Astrocyte of the cerebellum (primary cell): ENCODE measurements at regions not wholly inside any gene's neighbourhood (a gene's known extent, or its start where the extent isn't known, plus 50 kb on each side); places are given as distances from the start of the nearest gene placed in this dataset.

Experiments
- DNase-seq: peaks from one replicate; pipeline ENCODE4 v3.0.0-alpha.2; 2011; ENCODE audit warnings: low read depth
- H3K4me3 ChIP-seq: 2 replicates; pipeline ENCODE4 v1.5.1; 2011; ENCODE audit warnings: mild to moderate bottlenecking, low read depth, low read length, moderate library complexity
- CTCF ChIP-seq: IDR thresholded peaks from 2 replicates; pipeline ENCODE4 v1.5.1; 2012; ENCODE audit warnings: low read length, low read depth, moderate library complexity, mild to moderate bottlenecking; ENCODE audit errors: missing control alignments
- in situ Hi-C: cut with HindIII; loops from 2 replicates; pipeline ENCODE4 v1.10.0; 2017; ENCODE audit warnings: low sequenced_read_pairs

- H3K4me3 ChIP-seq: no peak overlapping the region
- DNase-seq: no peak
- in situ Hi-C loops: no loop called here
- no peak for TF ChIP-seq CTCF
Measured at GRCh38 chr16:22979038-22979437, 165.1 kb downstream of the HS3ST2 start.

- no peak for DNase-seq
- no peak overlapping the region for H3K4me3 ChIP-seq
- no peak for TF ChIP-seq CTCF
- in situ Hi-C loops: no loop called here
Measured at GRCh38 chr16:22977294-22977697, 163.3 kb downstream of the HS3ST2 start.

GRCh38 chr16:22973522-22973921 lies 159.6 kb downstream of the HS3ST2 start:
- no peak for DNase-seq

GRCh38 chr16:22971346-22971924 lies 157.5 kb downstream of the HS3ST2 start:
- in situ Hi-C loops: no loop called here
- H3K4me3 ChIP-seq: no peak overlapping the region
- DNase-seq: no peak
- no peak for TF ChIP-seq CTCF

More at GRCh38 chr16:22973522-22973921, 159.6 kb downstream of the HS3ST2 start:
- H3K4me3 ChIP-seq: no peak overlapping the region
- TF ChIP-seq CTCF: no peak
- in situ Hi-C loops: no loop called here

- no peak for DNase-seq
- in situ Hi-C loops: no loop called here
- TF ChIP-seq CTCF: no peak
- H3K4me3 ChIP-seq: no peak overlapping the region
Measured at GRCh38 chr16:22970209-22970865, 156.4 kb downstream of the HS3ST2 start.

GRCh38 chr16:22969567-22969966 lies 155.6 kb downstream of the HS3ST2 start:
- no peak for DNase-seq
- H3K4me3 ChIP-seq: no peak overlapping the region
- in situ Hi-C loops: no loop called here
- TF ChIP-seq CTCF: no peak
